ENCODE measurements at regions not wholly inside any gene's neighbourhood (a gene's known extent, or its start where the extent isn't known, plus 50 kb on each side); places are given as distances from the start of the nearest gene placed in this dataset.
"Not testable (repeated sequence)": the region's sequence is repeated elsewhere in the genome, so short reads cannot be mapped to it uniquely, and the experiment has no call there.

DNA sequence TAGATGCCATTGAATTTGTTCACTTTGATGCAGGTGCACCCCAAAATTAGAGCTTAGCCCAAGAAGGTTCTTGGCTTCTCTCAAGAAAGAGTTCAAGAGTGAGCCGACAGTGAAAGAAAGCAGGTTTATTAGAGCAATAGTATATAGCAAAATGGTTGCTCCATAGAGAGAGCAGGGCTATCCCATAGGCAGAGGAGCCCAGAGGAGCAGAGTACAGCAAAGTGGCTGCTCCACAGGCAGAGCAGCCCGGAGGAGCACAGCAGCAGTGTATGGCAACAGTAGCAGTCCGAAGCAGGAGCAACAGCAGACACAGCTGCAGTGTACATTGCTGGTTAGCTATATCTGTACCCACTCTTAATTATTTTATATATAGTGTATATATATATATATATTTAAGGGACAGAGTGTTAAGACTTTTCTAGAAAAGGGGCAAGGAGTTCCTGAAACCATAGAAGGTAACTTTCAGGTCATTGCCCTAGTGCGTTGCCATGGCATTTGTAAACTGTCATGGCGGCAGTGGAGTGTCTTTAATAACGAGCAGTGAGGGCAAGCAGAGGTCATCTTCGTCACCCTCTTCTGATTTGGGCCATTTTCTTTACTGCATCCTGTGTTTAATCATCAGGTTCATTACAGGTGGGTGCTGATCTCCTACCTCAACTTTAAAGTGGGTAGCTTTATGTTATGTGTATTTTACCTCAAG, 222.7 kb downstream of the CYB561 start:
- Histone ChIP-seq H3K4me3 (ENCODE audit: low read length) (no peak overlapping the region), H3K27me3 (ENCODE audit: insufficient read depth, low read depth, low read length) (no peaks in the 10 kb centered on the region), H4K20me1 (ENCODE audit: insufficient read depth) (no peaks in the 10 kb centered on the region), H3K27ac (ENCODE audit: low read length) (no peak overlapping the region), H3K9me3 (ENCODE audit: low read length) (no peaks in the 10 kb centered on the region), H3K9ac (ENCODE audit: low read length) (no peak overlapping the region), H3K9me2 (ENCODE audit: insufficient read depth, low read length) (no peaks in the 10 kb centered on the region), H3K36me3 (ENCODE audit: insufficient read depth, low read length) (no peaks in the 10 kb centered on the region), H3F3A (ENCODE audit: insufficient read depth, low read length, poor library complexity, severe bottlenecking) (no peaks in the 10 kb centered on the region), H3K79me2 (replicated peaks; ENCODE audit: insufficient read depth, low read length) (no peaks in the 10 kb centered on the region), H3K4me2 (ENCODE audit: low read length) (no peak overlapping the region), H2AFZ (ENCODE audit: low read depth, low read length) (no peak overlapping the region)
- TF ChIP-seq, protein P1, sequence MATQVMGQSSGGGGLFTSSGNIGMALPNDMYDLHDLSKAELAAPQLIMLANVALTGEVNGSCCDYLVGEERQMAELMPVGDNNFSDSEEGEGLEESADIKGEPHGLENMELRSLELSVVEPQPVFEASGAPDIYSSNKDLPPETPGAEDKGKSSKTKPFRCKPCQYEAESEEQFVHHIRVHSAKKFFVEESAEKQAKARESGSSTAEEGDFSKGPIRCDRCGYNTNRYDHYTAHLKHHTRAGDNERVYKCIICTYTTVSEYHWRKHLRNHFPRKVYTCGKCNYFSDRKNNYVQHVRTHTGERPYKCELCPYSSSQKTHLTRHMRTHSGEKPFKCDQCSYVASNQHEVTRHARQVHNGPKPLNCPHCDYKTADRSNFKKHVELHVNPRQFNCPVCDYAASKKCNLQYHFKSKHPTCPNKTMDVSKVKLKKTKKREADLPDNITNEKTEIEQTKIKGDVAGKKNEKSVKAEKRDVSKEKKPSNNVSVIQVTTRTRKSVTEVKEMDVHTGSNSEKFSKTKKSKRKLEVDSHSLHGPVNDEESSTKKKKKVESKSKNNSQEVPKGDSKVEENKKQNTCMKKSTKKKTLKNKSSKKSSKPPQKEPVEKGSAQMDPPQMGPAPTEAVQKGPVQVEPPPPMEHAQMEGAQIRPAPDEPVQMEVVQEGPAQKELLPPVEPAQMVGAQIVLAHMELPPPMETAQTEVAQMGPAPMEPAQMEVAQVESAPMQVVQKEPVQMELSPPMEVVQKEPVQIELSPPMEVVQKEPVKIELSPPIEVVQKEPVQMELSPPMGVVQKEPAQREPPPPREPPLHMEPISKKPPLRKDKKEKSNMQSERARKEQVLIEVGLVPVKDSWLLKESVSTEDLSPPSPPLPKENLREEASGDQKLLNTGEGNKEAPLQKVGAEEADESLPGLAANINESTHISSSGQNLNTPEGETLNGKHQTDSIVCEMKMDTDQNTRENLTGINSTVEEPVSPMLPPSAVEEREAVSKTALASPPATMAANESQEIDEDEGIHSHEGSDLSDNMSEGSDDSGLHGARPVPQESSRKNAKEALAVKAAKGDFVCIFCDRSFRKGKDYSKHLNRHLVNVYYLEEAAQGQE (IDR thresholded peaks at IDR 0.05; ENCODE audit: borderline replicate concordance): no peak
- no peak for TF ChIP-seq TAF1 (IDR thresholded peaks at IDR 0.05; ENCODE audit: low read depth)
- no peak for TF ChIP-seq POLR2AphosphoS5 (IDR thresholded peaks at IDR 0.05)
- TF ChIP-seq MXI1 (conservative IDR thresholded peaks at IDR 0.05; ENCODE audit: poor library complexity, severe bottlenecking): no peak
- no peak for TF ChIP-seq SMC3 (conservative IDR thresholded peaks at IDR 0.05; ENCODE audit: poor library complexity)
- TF ChIP-seq EP300 (conservative IDR thresholded peaks at IDR 0.05; ENCODE audit: poor library complexity, severe bottlenecking): no peak
- TF ChIP-seq EZH2 (IDR thresholded peaks at IDR 0.05; ENCODE audit: borderline replicate concordance, insufficient read depth, low read length, poor library complexity, severe bottlenecking): no peak
- TF ChIP-seq, protein P2, sequence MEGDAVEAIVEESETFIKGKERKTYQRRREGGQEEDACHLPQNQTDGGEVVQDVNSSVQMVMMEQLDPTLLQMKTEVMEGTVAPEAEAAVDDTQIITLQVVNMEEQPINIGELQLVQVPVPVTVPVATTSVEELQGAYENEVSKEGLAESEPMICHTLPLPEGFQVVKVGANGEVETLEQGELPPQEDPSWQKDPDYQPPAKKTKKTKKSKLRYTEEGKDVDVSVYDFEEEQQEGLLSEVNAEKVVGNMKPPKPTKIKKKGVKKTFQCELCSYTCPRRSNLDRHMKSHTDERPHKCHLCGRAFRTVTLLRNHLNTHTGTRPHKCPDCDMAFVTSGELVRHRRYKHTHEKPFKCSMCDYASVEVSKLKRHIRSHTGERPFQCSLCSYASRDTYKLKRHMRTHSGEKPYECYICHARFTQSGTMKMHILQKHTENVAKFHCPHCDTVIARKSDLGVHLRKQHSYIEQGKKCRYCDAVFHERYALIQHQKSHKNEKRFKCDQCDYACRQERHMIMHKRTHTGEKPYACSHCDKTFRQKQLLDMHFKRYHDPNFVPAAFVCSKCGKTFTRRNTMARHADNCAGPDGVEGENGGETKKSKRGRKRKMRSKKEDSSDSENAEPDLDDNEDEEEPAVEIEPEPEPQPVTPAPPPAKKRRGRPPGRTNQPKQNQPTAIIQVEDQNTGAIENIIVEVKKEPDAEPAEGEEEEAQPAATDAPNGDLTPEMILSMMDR (IDR thresholded peaks at IDR 0.05; ENCODE audit: poor library complexity, severe bottlenecking): no peak
- TF ChIP-seq RAD21 (conservative IDR thresholded peaks at IDR 0.05): no peak

GRCh38 chr17:63224644-63225043, 221.5 kb downstream of the CYB561 start:
- no peaks in the 10 kb centered on the region for H3K9me2 ChIP-seq (ENCODE audit: insufficient read depth, low read length)
- H3K9me3 ChIP-seq (ENCODE audit: low read length): no peaks in the 10 kb centered on the region
- no peaks in the 10 kb centered on the region for H3K79me2 ChIP-seq (replicated peaks; ENCODE audit: insufficient read depth, low read length)
- no peaks in the 10 kb centered on the region for H3F3A ChIP-seq (ENCODE audit: insufficient read depth, low read length, poor library complexity, severe bottlenecking)
- no peak overlapping the region for H2AFZ ChIP-seq (ENCODE audit: low read depth, low read length)
- no peaks in the 10 kb centered on the region for H3K27me3 ChIP-seq (ENCODE audit: insufficient read depth, low read depth, low read length)
- no peak overlapping the region for H3K27ac ChIP-seq (ENCODE audit: low read length)
- H4K20me1 ChIP-seq (ENCODE audit: insufficient read depth): no peaks in the 10 kb centered on the region
- H3K4me3 ChIP-seq (ENCODE audit: low read length): no peak overlapping the region
- TF ChIP-seq, protein P1 (IDR thresholded peaks at IDR 0.05; ENCODE audit: borderline replicate concordance): no peak
- TF ChIP-seq RAD21 (conservative IDR thresholded peaks at IDR 0.05): no peak
- no peak for TF ChIP-seq TAF1 (IDR thresholded peaks at IDR 0.05; ENCODE audit: low read depth)
- TF ChIP-seq EP300 (conservative IDR thresholded peaks at IDR 0.05; ENCODE audit: poor library complexity, severe bottlenecking): no peak
- no peak overlapping the region for H3K9ac ChIP-seq (ENCODE audit: low read length)
- no peaks in the 10 kb centered on the region for H3K36me3 ChIP-seq (ENCODE audit: insufficient read depth, low read length)
- no peak overlapping the region for H3K4me2 ChIP-seq (ENCODE audit: low read length)

GRCh38 chr17:63226720-63227119, 219.4 kb downstream of the CYB561 start:
- H3K27me3 ChIP-seq (ENCODE audit: insufficient read depth, low read depth, low read length); H3F3A ChIP-seq (ENCODE audit: insufficient read depth, low read length, poor library complexity, severe bottlenecking); H4K20me1 ChIP-seq (ENCODE audit: insufficient read depth); H2AFZ ChIP-seq (ENCODE audit: low read depth, low read length); H3K9me2 ChIP-seq (ENCODE audit: insufficient read depth, low read length); H3K4me2 ChIP-seq (ENCODE audit: low read length); H3K9me3 ChIP-seq (ENCODE audit: low read length); H3K27ac ChIP-seq (ENCODE audit: low read length); H3K9ac ChIP-seq (ENCODE audit: low read length); H3K36me3 ChIP-seq (ENCODE audit: insufficient read depth, low read length); H3K4me3 ChIP-seq (ENCODE audit: low read length); H3K79me2 ChIP-seq (replicated peaks; ENCODE audit: insufficient read depth, low read length): not testable (repeated sequence)

DNA sequence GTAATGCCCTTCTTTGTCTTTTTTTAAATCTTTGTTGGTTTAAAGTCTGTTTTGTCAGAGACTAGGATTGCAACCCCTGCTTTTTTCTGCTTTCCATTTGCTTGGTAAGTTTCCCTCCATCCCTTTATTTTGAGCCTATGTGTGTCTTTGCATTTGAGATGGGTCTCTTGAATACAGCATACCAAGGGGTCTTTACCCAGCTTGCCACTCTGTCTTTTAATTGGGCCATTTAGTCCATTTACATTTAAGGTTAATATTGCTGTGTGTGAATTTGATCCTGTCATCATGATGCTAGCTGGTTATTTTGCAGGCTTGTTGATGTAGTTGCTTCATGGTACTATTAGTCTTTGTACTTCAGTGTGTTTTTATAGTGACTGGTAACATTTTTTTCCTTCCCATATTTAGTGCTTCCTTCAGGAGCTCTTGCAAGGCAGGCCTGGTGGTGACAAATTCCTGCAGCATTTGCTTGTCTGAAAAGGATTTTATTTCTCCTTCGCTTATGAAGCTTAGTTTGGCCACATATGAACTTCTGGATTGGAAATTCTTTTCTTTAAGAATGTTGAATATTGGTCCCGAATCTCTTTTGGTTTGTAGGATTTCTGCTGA, 215.0 kb downstream of the CYB561 start:
- not testable (repeated sequence) for H4K20me1 ChIP-seq (ENCODE audit: insufficient read depth); H3K9me3 ChIP-seq (ENCODE audit: low read length)

More for the DNA sequence above, 215.0 kb downstream of the CYB561 start:
- peaks cover 21% of the 10 kb centered on the region for H3K79me2 ChIP-seq (replicated peaks; ENCODE audit: insufficient read depth, low read length)
- H3K9ac ChIP-seq (ENCODE audit: low read length); H3K4me2 ChIP-seq (ENCODE audit: low read length); H3K4me3 ChIP-seq (ENCODE audit: low read length); H3F3A ChIP-seq (ENCODE audit: insufficient read depth, low read length, poor library complexity, severe bottlenecking); H3K36me3 ChIP-seq (ENCODE audit: insufficient read depth, low read length); H2AFZ ChIP-seq (ENCODE audit: low read depth, low read length); H3K27me3 ChIP-seq (ENCODE audit: insufficient read depth, low read depth, low read length); H3K27ac ChIP-seq (ENCODE audit: low read length); H3K9me2 ChIP-seq (ENCODE audit: insufficient read depth, low read length): not testable (repeated sequence)
